Astrocyte of the spinal cord (primary cell): ENCODE measurements at regions not wholly inside any gene's neighbourhood (a gene's known extent, or its start where the extent isn't known, plus 50 kb on each side); places are given as distances from the start of the nearest gene placed in this dataset.

ENCODE experiments used
- DNase-seq: peaks from one replicate; pipeline ENCODE4 v3.0.0; 2011; ENCODE audit warnings: low read depth, low spot score
- H3K4me3 ChIP-seq: 2 replicates; pipeline ENCODE4 v1.5.1; 2011; ENCODE audit warnings: low read depth, mild to moderate bottlenecking, low read length, moderate library complexity
- CTCF ChIP-seq: IDR thresholded peaks from 2 replicates; pipeline ENCODE4 v1.5.1; 2012; ENCODE audit warnings: low read depth, mild to moderate bottlenecking, low read length, inconsistent platforms
- in situ Hi-C: cut with HindIII; loops from 2 replicates; pipeline ENCODE4 v1.10.0; 2017; ENCODE audit warnings: low sequenced_read_pairs

- no peak for TF ChIP-seq CTCF
- no peak overlapping the region for H3K4me3 ChIP-seq
- DNase-seq: no peak
- in situ Hi-C loops: no loop called here
Measured at GRCh38 chr18:73887801-73888200, 259.8 kb downstream of the FBXO15 start.

DNA sequence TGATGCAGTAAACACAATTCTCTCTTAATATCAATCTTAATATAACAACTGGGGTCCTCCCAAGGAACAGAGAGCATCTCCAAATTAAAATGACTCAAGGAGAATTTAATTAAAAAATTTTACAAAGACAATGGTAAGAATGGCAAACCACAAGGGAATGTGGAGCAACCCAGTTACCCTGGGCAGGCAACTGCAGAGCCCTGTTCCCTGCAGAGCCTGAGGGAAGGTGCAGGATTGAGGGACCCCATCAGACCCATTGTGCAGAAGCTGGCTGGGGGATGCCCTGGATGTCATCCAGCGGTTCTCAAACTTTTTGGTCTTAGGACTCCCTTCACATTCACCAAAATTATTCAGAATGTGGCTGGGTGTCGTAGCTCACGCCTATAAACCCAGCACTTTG is 262.8 kb downstream of the FBXO15 start:
- no peak for TF ChIP-seq CTCF
- no peak for DNase-seq
- in situ Hi-C loops: no loop called here
- H3K4me3 ChIP-seq: no peak overlapping the region

DNA sequence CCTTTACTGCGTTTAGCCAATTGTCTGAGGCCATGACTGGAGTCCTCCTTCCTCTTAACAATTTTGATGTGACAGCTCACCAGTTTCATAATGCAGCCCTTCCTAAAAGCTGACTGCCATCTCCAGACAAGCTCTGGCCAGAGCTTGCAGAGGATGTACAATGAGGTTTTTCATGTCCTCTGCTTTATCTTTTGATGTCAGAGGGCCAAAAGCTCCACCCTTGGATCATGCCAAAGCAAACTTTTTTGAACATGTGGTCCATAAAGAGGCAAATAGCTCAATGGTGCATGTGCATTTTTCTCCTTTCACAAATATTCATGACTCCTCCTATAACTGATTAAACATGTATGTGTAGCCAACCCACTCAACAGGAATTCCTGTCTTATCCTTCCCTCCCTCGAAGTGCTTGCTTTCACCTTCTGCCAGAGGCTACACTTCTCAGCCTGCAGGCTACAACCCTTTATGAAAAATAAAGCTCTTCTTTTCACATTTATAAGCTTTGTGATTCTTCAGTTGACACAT is 266.2 kb downstream of the FBXO15 start:
- in situ Hi-C loops: no loop called here
- H3K4me3 ChIP-seq: no peak overlapping the region
- DNase-seq: no peak
- no peak for TF ChIP-seq CTCF

- DNase-seq: no peak
- H3K4me3 ChIP-seq: no peak overlapping the region
- in situ Hi-C loops: no loop called here
- no peak for TF ChIP-seq CTCF
Measured at GRCh38 chr18:73880387-73880786, 267.2 kb downstream of the FBXO15 start.

GRCh38 chr18:73879766-73880165 is 267.9 kb downstream of the FBXO15 start:
- in situ Hi-C loops: no loop called here
- DNase-seq: peak; percentile 66
- TF ChIP-seq CTCF: no peak
- H3K4me3 ChIP-seq: no peak overlapping the region

GRCh38 chr18:73879328-73879727 is 268.3 kb downstream of the FBXO15 start:
- H3K4me3 ChIP-seq: no peak overlapping the region
- TF ChIP-seq CTCF: no peak
- in situ Hi-C loops: no loop called here
- DNase-seq: no peak

DNA sequence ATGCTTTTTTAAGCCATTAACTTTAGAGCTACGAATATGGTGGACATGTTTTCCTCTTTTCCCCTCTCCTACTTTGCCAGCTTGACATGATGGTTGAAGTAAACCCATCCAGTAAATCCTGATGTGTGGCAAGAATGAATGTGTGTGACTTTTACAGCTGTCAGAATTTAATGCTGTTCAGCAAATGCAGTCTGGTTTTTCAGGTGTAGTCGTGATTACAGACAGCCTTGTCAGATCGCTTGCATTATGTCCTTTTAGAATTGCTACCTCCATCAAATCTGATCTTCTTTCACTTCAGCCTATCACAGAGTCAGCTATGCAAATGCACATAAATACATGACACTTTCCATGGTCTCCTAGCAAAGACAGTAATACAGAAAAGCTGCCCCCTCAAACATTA is 278.5 kb downstream of the FBXO15 start:
- in situ Hi-C loops: no loop called here
- TF ChIP-seq CTCF: no peak
- H3K4me3 ChIP-seq: no peak overlapping the region
- no peak for DNase-seq
